ENCODE measurements at regions not wholly inside any gene's neighbourhood (a gene's known extent, or its start where the extent isn't known, plus 50 kb on each side); places are given as distances from the start of the nearest gene placed in this dataset.

- intact Hi-C loops (cut with micrococcal nuclease), result no loop called here
- no peak for TF ChIP-seq CTCF (IDR thresholded peaks at IDR 0.05; ENCODE audit: extremely low read depth in 1 of 2, insufficient read depth in 1 of 2, low read depth in 1 of 2, low read length in 2 of 2)
- TF ChIP-seq FOS (IDR thresholded peaks at IDR 0.05; ENCODE audit: borderline replicate concordance, insufficient read depth, low read length), result no peak
- no peak for TF ChIP-seq JUN (IDR thresholded peaks at IDR 0.05; ENCODE audit: borderline replicate concordance, insufficient read depth, insufficient read length, low read depth)
- TF ChIP-seq MAX (IDR thresholded peaks at IDR 0.05; ENCODE audit: insufficient read depth, insufficient read length), result no peak
- TF ChIP-seq GATA2 (IDR thresholded peaks at IDR 0.05; ENCODE audit: insufficient read depth, insufficient read length, low read depth, low read length), result no peak
- no peak for TF ChIP-seq POLR2A (IDR thresholded peaks at IDR 0.05; ENCODE audit: low read depth, low read length)
- no TSS peak for BruUV-seq (replicated peaks)
These were observed 101.9 kb upstream of the PARP8 start for GRCh38 chr5:50564558-50564957.

GRCh38 chr5:50574121-50574520 lies 92.3 kb upstream of the PARP8 start:
- Histone ChIP-seq H3K27ac (ENCODE audit: insufficient read depth, low read depth, low read length) (no peak overlapping the region), H2AFZ (ENCODE audit: low read depth, low read length) (no peak overlapping the region), H3K36me3 (ENCODE audit: control insufficient read depth in 2 of 2, extremely low read depth in 1 of 2, insufficient read depth in 2 of 2, low read length in 2 of 2) (no peaks in the 10 kb centered on the region), H4K20me1 (replicated peaks; ENCODE audit: control insufficient read depth, extremely low read depth, insufficient read depth, low read length) (no peaks in the 10 kb centered on the region), H3K4me2 (ENCODE audit: insufficient read depth, low read length) (no peak overlapping the region), H3K27me3 (ENCODE audit: control insufficient read depth in 2 of 2, insufficient read depth in 2 of 2, low read length in 2 of 2) (no peaks in the 10 kb centered on the region), H3K9ac (replicated peaks; ENCODE audit: extremely low read depth, insufficient read depth, low read length) (no peak overlapping the region), H3K9me3 (replicated peaks; ENCODE audit: control insufficient read depth, insufficient read depth, low read length) (peaks cover 2% of the 10 kb centered on the region), H3K9me1 (replicated peaks; ENCODE audit: control insufficient read depth, extremely low read depth, insufficient read depth, low read length) (no peaks in the 10 kb centered on the region), H3K4me3 (replicated peaks in 1 of 3; ENCODE audit: insufficient read depth in 1 of 3, low read depth in 1 of 3, low read length in 3 of 3) (no peak overlapping the region), H3K4me1 (ENCODE audit: control insufficient read depth, extremely low read depth, insufficient read depth, low read length) (no peaks in the 10 kb centered on the region), H3K79me2 (ENCODE audit: control insufficient read depth, insufficient read depth, low read length) (no peaks in the 10 kb centered on the region)
- TF ChIP-seq FOS (IDR thresholded peaks at IDR 0.05; ENCODE audit: borderline replicate concordance, insufficient read depth, low read length) (no peak), MYC (IDR thresholded peaks at IDR 0.05; ENCODE audit: low read depth, low read length) (no peak), CTCF (IDR thresholded peaks at IDR 0.05; ENCODE audit: extremely low read depth in 1 of 2, insufficient read depth in 1 of 2, low read depth in 1 of 2, low read length in 2 of 2) (no peak), POLR2AphosphoS5 (IDR thresholded peaks at IDR 0.05; ENCODE audit: insufficient read depth, low read depth, low read length) (no peak), GATA2 (IDR thresholded peaks at IDR 0.05; ENCODE audit: insufficient read depth, insufficient read length, low read depth, low read length) (no peak), MAX (IDR thresholded peaks at IDR 0.05; ENCODE audit: insufficient read depth, insufficient read length) (no peak)
- no TSS peak for BruUV-seq (replicated peaks)
- ChIA-PET POLR2A (no interaction called here), CTCF (no interaction called here)
- intact Hi-C loops (cut with micrococcal nuclease) (no loop called here), dilution Hi-C loops (cut with MboI; ENCODE audit: extremely low pct_ligation_motif_present, low sequenced_read_pairs) (no loop called here)
- DNase-seq (ENCODE audit: low read depth, low spot score), result no peak
- FAIRE-seq, result no peak

More at GRCh38 chr5:50564558-50564957, 101.9 kb upstream of the PARP8 start:
- FAIRE-seq, result no peak
- Histone ChIP-seq H3K79me2 (ENCODE audit: control insufficient read depth, insufficient read depth, low read length) (no peaks in the 10 kb centered on the region), H3K27ac (ENCODE audit: insufficient read depth, low read depth, low read length) (no peak overlapping the region), H3K9me3 (replicated peaks; ENCODE audit: control insufficient read depth, insufficient read depth, low read length) (peaks cover 2% of the 10 kb centered on the region), H4K20me1 (replicated peaks; ENCODE audit: control insufficient read depth, extremely low read depth, insufficient read depth, low read length) (no peaks in the 10 kb centered on the region), H3K4me1 (ENCODE audit: control insufficient read depth, extremely low read depth, insufficient read depth, low read length) (no peaks in the 10 kb centered on the region), H3K9me1 (replicated peaks; ENCODE audit: control insufficient read depth, extremely low read depth, insufficient read depth, low read length) (no peaks in the 10 kb centered on the region), H3K27me3 (ENCODE audit: control insufficient read depth in 2 of 2, insufficient read depth in 2 of 2, low read length in 2 of 2) (no peaks in the 10 kb centered on the region), H3K4me3 (replicated peaks in 1 of 3; ENCODE audit: insufficient read depth in 1 of 3, low read depth in 1 of 3, low read length in 3 of 3) (no peak overlapping the region), H3K36me3 (ENCODE audit: control insufficient read depth in 2 of 2, extremely low read depth in 1 of 2, insufficient read depth in 2 of 2, low read length in 2 of 2) (no peaks in the 10 kb centered on the region), H2AFZ (ENCODE audit: low read depth, low read length) (no peak overlapping the region), H3K9ac (replicated peaks; ENCODE audit: extremely low read depth, insufficient read depth, low read length) (no peak overlapping the region), H3K4me2 (ENCODE audit: insufficient read depth, low read length) (no peak overlapping the region)
- ChIA-PET POLR2A (no interaction called here), CTCF (no interaction called here)
- dilution Hi-C loops (cut with MboI; ENCODE audit: extremely low pct_ligation_motif_present, low sequenced_read_pairs), result no loop called here
- no peak for DNase-seq (ENCODE audit: low read depth, low spot score)

Measured in endothelial cell of umbilical vein (primary cell).